GM12891 (cell line): ENCODE measurements at regions not wholly inside any gene's neighbourhood (a gene's known extent, or its start where the extent isn't known, plus 50 kb on each side); places are given as distances from the start of the nearest gene placed in this dataset.

Source experiments
- POLR2A ChIP-seq: IDR thresholded peaks from 2 replicates; pipeline ENCODE4 v1.6.1; 2011; ENCODE audit warnings: low read depth, low read length, control low read depth
- POLR2AphosphoS5 ChIP-seq: IDR thresholded peaks from 2 replicates; pipeline ENCODE4 v1.6.1; 2011; ENCODE audit warnings: low read depth, low read length, control low read depth
- SPI1 ChIP-seq: IDR thresholded peaks from 2 replicates; pipeline ENCODE4 v1.6.1; 2011; ENCODE audit warnings: low read depth, low read length, control low read depth
- TAF1 ChIP-seq: IDR thresholded peaks from 2 replicates; pipeline ENCODE4 v1.6.1; 2011; ENCODE audit warnings: low read depth, low read length, control low read depth

GRCh38 chr11:36713715-36714114 is 115.7 kb upstream of the RAG2 start:
- TF ChIP-seq POLR2A (no peak), TAF1 (no peak), SPI1 (no peak), POLR2AphosphoS5 (no peak)
